GM20431 (cell line): ENCODE measurements at regions not wholly inside any gene's neighbourhood (a gene's known extent, or its start where the extent isn't known, plus 50 kb on each side); places are given as distances from the start of the nearest gene placed in this dataset.
"Not testable (repeated sequence)": the region's sequence is repeated elsewhere in the genome, so short reads cannot be mapped to it uniquely, and the experiment has no call there.

Source experiments
- in situ Hi-C: fragments of 300-500 bp; cut with MseI, MboI; formaldehyde crosslinking; loops from one replicate; pipeline ENCODE4 v1.15.0; 2020; ENCODE audit warnings: low sequenced_read_pairs; ENCODE audit not compliant: unreplicated experiment

DNA sequence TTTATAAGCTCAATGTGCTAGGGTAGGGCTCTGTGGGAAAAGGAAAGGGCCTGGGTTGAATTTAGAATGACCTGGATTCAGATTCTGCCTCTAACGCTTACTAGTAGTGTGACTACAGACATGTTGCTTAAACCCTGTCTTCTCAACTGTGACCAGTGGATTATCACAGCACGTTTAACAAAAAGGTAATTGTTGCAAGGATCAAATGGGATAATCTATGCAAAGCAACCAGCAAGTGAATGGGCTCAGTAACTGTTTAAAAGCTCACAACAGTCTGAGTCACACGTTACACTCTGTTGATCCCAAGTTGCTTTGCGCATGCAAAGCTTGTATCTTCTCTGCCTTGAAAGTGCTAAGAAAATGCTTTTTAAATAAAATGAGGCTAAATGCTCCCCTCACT lies 236.5 kb downstream of the IL20RB start:
- in situ Hi-C loops = no loop called here

DNA sequence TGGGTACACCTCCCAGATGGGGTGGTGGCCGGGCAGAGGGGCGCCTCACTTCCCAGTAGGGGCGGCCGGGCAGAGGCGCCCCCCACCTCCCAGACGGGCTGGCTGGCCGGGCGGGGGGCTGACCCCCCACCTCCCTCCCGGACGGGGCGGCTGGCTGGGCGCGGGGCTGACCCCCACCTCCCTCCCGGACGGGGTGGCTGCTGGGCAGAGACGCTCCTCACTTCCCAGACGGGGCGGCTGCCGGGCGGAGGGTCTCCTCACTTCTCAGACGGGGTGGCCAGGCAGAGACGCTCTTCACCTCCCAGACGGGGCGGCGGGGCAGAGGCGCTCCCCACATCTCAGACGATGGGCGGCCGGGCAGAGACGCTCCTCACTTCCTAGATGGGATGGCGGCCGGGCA lies 240.6 kb downstream of the IL20RB start:
- in situ Hi-C loops = not testable (repeated sequence)

DNA sequence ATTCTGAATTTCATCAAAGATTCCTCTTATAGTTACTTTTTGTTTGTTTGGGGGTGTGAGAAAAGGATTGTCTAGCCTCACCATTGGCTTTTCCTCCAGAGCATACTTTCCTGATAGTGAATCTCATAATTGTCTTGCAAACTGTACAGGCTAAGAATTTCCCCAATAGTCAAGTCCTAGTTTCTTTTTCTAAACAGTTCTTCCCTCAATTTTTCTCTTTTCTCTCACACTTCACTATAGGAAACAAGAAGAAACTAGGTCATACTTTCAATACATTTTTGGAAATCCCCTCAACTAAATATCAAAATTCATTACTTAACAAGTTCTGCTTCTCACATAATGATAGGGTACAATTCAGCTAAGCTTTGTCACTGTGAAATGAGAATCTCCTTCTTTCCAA lies 241.9 kb downstream of the IL20RB start:
- in situ Hi-C loops = no loop called here

DNA sequence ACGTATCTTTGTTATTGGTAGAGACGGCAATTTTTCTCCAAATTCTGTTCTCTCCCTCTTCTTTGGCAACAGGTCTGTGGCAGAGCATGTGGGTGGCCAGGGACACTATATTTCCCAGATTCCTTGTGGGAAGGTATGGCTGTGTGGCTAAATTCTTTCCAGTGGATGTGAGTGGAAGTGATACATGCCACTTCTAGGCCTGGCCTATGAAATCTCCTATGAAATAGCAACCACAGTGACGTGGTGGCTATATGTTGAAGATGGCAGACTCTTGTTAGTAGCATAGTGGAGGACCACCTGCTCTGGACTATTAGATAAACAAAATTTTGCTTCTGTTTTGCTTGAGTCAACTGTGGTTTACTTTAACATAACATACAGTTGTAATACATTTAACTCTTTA lies 243.3 kb downstream of the IL20RB start:
- in situ Hi-C loops = no loop called here

DNA sequence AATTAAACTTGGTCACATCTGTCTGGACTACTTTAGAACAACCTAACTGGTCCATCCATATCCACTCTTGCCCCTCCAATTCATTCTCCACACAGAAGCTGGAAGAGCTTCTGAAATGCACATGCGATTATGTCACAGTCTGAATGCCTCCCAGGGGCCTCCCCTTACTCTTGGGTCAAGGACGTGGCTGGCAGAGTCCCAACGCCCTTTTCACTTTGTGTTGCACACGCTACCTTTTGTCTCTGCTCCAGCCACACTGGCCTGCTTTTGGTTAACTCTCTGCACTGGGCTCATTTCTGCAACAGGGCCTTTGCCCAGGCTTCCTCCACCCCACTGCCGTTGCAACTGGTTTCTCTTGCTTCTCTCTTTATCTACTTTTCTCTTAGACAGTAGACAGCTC lies 245.2 kb downstream of the IL20RB start:
- in situ Hi-C loops = no loop called here

DNA sequence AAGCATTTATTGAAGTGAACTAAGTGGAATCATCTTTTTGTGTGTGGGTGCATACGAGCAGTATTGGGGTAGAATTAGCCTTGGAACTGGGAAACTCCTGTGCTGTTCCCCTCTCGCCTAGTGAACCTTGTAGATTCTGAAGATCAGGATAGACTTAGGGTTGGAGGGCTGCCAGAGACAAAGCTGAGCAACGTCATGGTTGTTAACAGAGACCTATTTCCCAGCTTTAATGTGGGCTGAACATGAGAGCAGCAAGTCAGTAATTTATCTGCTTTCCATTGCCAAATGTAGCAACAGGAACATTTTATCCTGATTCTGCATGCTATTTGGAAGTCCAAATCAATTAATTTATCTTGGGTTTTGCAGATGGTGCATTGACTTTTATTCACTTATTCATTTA lies 246.6 kb downstream of the IL20RB start:
- in situ Hi-C loops = no loop called here

DNA sequence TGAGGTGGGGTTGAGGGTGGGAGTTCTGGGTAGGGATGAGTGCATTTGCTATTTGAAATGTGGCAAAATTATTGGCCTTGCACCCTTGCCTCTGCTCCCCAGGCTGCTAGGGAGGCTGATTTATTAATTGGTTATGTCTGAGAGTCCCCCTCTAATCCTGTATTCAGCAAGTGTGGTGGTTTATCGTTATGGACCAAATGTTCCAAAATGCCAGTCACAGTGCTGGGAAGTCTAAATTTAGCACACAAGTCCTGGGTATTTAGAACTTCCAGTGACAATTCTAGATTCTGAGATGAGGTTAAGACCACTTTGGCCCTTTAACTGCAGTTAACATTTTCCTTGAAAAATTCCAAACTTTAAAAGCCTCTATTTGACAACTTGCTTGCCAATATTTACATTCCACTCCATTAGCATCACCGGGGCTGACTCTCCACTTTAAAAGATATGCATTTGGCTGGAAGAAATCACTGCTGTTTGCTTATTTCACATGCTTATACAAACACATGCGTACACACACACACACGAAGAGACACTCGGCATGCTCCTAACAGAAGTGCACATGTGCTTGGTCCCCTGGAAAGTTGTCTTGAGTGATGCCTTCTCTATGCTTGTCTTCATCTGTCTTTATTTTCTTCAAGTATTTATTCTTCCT lies 247.7 kb downstream of the IL20RB start:
- in situ Hi-C loops = no loop called here

DNA sequence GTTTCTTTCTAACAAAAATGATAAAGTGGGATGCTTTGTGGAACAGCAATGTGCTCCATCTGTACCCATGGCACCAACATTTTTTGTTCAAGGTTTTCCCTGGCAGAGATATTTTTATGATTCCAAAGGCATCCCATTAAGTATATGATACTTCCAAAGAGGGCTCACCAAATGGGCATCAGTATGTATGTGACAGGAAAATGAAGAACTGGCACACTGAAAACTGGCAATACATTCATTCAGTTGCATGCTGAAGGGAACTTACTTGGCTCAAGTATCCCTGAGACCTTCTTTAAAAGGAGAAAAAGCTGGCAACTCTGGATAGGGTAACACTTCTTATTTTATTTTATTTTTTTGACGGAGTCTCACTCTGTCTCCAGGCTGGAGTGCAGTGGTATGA lies 249.8 kb downstream of the IL20RB start:
- in situ Hi-C loops = no loop called here

DNA sequence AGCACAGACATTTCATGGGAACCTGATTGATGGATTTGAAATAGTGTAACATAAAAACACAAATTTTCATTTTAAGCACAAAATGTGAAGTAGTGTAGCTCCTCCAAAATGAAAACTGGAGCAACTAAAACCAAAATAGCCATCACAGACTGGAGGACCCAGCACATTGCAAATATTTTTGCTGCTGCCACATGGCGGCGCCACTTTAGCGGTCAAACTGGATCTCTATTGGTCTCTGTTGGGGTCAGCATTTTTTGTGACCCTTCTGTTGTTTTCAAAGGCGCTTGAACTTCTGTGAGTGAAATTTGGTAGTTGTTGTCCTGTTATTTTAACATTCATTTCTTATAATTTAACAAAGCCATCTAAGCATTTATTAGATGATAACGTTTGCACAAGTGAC lies 259.9 kb downstream of the IL20RB start:
- in situ Hi-C loops = no loop called here

DNA sequence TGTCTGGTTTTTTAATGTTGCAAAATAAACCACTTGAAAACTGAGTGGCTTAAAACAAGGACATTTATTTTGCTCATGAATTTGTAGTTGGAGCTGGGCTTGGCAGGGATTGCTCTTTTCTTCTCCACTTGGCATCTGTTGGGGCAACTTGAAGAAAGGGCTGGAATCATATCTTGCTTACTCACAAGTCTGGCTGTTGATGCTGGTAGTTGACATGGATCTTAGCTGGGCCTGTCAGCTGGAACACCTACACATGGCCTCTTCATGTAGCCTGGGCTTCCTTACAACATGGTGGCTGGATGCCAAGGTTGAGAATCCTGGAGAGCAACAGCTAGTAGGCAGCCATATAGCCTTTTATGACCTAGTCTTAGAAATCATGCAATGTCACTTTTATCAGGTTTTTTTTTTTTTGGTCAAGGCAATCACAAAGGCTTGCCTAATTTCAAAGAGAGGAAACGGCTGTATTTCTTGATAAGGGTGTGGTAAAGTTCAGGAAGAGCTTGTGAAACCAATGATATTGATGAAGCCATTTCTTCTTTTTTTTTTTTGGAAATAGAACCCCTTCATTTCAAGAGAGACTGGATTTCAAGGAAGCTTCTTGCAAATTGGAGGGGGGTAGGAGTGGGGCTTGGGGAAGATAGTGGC lies 262.1 kb downstream of the IL20RB start:
- in situ Hi-C loops = no loop called here

DNA sequence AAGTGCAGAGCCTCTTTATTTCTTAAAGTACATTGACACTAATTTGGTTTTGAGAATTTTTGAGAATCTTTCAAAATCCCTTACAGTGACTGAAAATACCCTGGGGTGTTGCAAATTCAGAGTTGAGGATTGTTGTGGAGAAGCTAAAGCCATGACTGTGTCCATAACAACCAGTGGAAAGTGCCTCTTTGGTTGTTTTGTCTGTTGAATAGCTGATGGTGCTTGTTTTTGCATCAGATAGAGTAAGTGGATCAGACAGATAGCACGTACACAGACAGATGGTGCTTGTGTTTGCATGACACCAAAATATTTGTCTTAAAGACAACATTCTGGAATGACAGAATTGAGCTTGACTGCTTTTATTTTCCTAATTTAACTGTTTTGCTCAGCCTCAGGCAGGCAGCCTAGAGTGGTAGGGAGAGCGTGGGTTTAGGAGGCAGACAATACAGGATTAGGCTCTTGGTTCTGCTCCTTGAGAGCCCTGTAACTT lies 265.0 kb downstream of the IL20RB start:
- in situ Hi-C loops = no loop called here

DNA sequence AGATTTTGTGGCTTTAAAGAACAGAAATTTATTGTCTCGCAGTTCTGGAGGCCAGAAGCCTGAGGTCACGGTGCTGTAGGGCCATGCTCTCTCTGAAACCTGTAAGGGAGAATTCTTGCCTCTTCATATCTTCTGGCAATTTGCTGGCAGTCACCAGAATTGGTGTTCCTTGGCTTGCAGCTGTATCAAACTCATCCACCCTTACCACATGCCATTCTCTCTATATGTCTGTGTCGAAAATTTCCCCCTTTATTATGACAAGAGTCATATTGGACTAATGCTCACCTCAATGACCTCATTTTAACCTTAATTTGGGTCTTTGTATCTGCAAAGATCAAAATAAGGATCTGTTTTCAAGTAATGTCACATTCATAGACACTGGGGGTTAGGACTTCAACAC lies 266.7 kb downstream of the IL20RB start:
- in situ Hi-C loops = no loop called here

DNA sequence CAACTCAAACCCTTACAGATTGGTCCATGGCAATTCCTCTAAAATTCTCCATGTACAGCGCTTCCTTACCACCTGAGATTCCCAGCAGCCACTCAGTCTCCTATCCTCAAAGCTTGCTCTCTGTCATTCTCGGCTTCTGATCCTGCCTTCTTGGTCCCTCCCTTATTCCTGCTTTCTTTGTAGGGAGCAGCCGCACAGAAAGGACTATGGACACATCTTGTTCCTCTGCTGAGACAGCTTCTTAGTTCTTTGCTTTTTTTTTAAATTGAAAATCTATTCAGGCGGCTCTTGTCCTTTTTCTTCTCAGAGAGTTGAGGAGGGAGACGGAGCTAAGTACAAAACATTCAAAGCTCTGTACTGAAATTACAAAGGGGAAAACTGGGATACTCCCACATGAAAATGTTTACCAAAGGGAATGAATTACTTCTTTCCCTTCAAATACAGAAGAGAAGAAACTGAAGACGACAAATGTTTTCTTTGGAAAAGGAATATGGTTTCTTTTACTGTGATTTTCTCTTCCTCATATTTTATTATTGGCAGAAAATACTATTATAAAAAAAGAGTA lies 285.1 kb downstream of the IL20RB start:
- in situ Hi-C loops = no loop called here

DNA sequence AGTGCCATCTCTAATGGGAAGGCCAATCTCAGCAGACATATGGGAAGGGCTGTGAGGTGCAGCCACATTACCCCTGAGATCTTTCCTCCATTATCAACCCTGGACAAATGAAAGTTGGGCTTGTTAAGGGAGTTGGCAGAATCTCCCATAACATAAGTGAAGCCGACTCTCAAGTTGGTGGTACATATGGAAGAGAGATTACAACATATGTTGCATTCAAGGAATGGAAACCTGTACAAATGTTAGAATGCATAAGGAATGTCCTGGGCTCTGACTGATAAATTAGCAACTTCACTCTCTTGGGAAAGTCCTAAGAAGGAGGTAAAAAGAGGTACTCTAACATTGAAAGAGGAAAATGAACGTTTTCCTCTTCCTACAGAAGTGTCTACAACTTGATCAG lies 288.7 kb downstream of the IL20RB start:
- in situ Hi-C loops = no loop called here

DNA sequence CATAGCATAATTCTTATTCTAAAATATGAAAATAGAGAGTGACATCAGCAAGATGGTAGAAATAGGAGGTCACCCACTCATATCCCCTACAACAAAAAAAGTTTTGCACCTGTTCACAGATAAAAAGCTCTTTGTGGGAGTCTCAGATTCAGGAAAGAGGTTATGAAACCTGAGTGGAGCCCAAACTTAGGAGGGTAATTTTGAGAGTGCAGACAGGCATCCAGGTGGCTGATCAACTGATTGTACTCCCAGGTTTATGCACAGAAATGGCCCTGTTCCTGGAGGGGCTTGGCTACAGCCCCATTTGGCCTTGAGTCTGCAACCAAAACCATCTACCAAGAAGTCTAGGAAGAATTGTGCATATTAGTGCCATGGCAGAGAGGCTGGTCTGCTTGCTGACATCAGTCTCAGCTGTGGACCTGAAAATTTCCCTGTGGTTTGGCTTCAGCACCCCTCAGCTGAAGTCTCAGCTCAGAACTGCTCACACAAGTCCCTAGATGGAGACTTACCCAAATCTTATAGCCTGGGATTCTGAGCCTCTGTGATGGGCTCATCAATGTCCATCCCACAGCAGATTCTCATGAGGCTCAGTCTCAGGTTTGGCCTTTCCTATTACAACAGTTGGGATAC lies 291.6 kb downstream of the IL20RB start:
- in situ Hi-C loops = no loop called here

DNA sequence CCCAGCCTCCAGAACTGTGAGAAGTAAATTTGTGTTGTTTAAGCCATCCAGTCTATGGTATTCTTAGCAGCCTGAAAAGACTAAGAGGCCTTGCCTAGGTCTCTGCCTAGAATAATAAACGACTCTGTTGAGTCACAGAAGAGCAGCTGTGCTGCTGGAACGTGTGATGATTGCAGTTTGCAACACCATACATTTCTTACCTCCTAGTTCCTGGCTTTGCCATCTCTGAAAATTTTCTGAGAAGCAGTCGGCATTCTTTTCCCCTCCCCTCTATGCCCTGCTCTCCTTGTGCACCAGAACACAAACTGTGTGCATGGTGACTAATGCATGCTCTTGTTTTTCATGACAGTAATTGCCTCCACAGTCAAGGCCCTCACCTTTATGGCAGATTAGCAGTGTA lies 301.3 kb downstream of the IL20RB start:
- in situ Hi-C loops = no loop called here

DNA sequence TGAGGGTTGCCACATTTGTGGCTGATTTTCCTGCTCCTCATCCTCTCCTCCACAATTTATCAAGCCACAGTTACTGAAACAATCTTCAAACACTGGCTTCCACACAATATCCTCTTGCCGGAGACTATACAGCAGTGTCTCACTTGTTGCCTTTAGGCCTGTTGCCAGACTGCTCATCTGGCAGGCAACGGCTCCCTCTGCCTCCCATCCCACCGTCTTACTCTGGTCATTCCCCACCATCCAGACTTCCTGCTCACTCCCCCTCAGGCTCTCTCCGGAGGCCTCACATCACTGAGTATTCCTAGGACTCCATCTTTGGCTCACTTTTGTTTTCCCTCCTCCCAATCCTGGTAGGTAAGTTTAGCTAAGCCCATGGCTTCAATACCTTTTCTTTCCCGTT lies 301.9 kb downstream of the IL20RB start:
- in situ Hi-C loops = no loop called here

DNA sequence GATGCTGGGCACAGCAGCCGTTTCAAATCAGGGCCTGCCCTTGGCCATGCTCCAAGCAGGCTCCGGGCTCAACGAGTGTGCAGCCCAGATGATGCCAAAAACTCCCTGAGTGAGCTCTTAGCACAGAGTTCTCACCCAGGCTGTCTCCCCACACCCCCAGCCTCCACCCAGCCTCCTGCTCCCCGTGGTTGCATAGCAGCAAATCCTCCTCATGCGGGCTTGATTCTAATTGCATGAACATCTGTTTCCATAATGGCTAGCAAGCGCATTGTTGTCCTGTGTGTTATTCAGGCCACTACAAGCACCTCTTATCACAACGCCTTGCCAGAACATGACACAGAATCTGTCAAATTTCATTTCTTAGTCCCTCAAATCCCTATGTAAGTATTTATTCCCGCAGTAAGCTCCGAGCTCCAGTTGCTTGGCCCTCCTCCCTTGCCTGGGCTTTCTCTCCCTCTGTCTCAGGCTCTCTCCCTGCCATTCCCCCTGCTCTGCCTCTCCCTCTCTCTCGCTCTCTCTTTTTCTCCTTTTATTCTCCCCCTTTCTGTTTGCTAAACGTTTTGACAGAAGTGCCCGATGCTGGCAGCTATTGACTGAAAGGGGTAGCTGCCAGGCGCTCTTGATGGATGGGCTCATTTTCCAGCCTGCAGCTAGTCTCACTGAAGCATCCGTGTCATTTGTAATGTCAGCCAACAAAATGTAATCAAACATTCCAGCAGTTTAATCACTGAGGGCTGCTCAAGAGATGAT lies 306.5 kb downstream of the IL20RB start:
- in situ Hi-C loops = no loop called here

DNA sequence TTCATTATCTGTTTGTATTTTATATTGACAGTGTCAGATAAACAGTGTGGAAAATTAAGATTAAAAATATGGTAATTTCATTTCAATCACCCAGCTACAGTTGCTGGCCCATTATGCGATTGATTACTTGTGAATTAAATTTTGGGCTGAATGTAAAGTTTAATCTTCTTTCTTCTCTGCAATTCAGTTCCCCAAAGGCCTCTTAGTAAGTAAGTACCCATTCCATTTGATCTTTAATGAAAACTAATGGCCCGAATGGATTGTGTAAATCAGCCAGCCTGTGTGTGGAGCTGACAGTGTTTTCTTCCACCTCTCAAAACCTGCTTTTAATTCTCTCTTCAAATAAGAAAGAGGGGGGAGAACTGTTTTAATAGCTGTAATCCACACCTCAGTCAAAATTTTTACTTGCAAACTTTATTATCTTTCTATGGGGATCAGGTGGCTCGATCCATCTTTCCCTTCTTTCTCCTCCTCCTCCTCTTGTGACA lies 307.1 kb downstream of the IL20RB start:
- in situ Hi-C loops = no loop called here

DNA sequence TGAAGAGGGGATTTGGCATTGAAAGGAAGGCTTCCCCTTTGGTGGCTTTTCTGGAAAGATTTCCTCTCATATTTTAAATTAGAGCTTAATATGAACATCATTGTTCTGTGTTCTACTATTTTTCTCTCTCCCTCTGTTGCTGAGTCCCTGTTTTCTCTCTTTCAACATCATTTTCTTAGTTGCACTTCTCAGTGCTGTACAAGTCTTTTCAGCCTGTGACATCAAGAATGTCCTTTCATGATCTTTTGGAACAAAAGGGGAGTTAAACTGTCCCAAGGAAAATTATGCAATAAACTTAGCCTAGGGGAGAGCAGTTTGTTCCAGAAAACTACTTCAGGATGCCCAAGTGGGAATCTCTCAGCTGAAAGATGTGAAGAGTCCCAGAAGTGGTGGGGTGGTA lies 325.1 kb downstream of the IL20RB start:
- in situ Hi-C loops = no loop called here
